HepG2 (cell line): ENCODE measurements at regions not wholly inside any gene's neighbourhood (a gene's known extent, or its start where the extent isn't known, plus 50 kb on each side); places are given as distances from the start of the nearest gene placed in this dataset.

Source experiments
- ATAC-seq: fragments of 200-7000 bp; cut with Tn5 transposase; 3 replicates; pipeline ENCODE4 v1.9.1; 2020; ENCODE audit warnings: mild to moderate bottlenecking, moderate library complexity
- BruUV-seq: library from RNA; stranded (reverse); fragments of 400-500 nt; replicated peaks from 2 replicates; lab custom pipeline; 2021; lab: Mats Ljungman, UMichigan
- CTCF ChIA-PET: fragments of 300-600 bp; formaldehyde crosslinking; extraction: SDS; loops from one replicate; lab custom pipeline; 2021; ENCODE audit warnings: low total read pairs, inconsistent platforms, low intra/inter-chr PET ratio; lab: Yijun Ruan, JAX
- POLR2A ChIA-PET: fragments of 350-600 bp; sonication (Branson Sonifier 250); formaldehyde crosslinking; loops from one replicate; lab custom pipeline; 2020; ENCODE audit warnings: antibody characterized with exemption, inconsistent platforms; lab: Yijun Ruan, JAX
- DNase-seq: peaks from one replicate; pipeline ENCODE4 v3.0.0-alpha.2; 2015; ENCODE audit warnings: low spot score
- FAIRE-seq: peaks from 3 replicates; lab custom pipeline; 2011; peaks lifted over from hg19 to GRCh38; lab: Jason Lieb, UNC
- H2AFZ ChIP-seq: one replicate; pipeline ENCODE4 v1.6.1; 2011; ENCODE audit warnings: low read length, inconsistent platforms
- H3K27ac ChIP-seq: fragments of 300-600 bp; 3 replicates; pipeline ENCODE4 v1.8.0; 2011; ENCODE audit warnings: mixed run types, mild to moderate bottlenecking, mixed read lengths, low read length, inconsistent platforms; ENCODE audit not compliant: insufficient read depth; ENCODE audit errors: extremely low read length
- H3K27me3 ChIP-seq, 2 experiments: fragments of 200-600 bp in 1 of 2; 2 replicates in 1 of 2; 3 replicates in 1 of 2; pipeline versions ENCODE4 v1.6.0 to v1.8.0; 2011; ENCODE audit warnings: low read length in 2 of 2, mild to moderate bottlenecking in 2 of 2, moderate library complexity in 2 of 2, inconsistent platforms in 1 of 2; ENCODE audit not compliant: insufficient read depth in 2 of 2, control insufficient read depth in 1 of 2
- H3K36me3 ChIP-seq, 2 experiments: fragments of 200-600 bp in 1 of 2; replicated peaks in 1 of 2; 2 replicates in 1 of 2; 3 replicates in 1 of 2; pipeline versions ENCODE4 v1.5.1 to v1.8.0; 2011; ENCODE audit warnings: low read length in 2 of 2, inconsistent platforms in 1 of 2; ENCODE audit not compliant: insufficient read depth in 2 of 2, control insufficient read depth in 1 of 2
- H3K4me1 ChIP-seq: 2 replicates; pipeline ENCODE4 v1.5.1; 2012; ENCODE audit warnings: low read length, inconsistent platforms; ENCODE audit not compliant: insufficient read depth
- H3K4me2 ChIP-seq: 2 replicates; pipeline ENCODE4 v1.6.0; 2011; ENCODE audit warnings: low read depth, low read length, inconsistent platforms
- H3K4me3 ChIP-seq, 3 experiments: fragments of 200-600 bp in 1 of 3; sonication (generic), shearing (Covaris generic) in 1 of 3; replicated peaks in 1 of 3; 2 replicates each; pipeline ENCODE4 v1.5.1; 2011 to 2016; ENCODE audit warnings: low read length in 3 of 3, inconsistent platforms in 2 of 3, low read depth in 2 of 3, mild to moderate bottlenecking in 2 of 3, control low read depth in 1 of 3, mixed read lengths in 1 of 3; ENCODE audit not compliant: insufficient read depth in 1 of 3
- H3K79me2 ChIP-seq: one replicate; pipeline ENCODE4 v1.6.1; 2011; ENCODE audit warnings: low read length, inconsistent platforms; ENCODE audit not compliant: insufficient read depth
- H3K9ac ChIP-seq: 2 replicates; pipeline ENCODE4 v1.6.0; 2011; ENCODE audit warnings: mild to moderate bottlenecking, low read depth, low read length, inconsistent platforms; ENCODE audit not compliant: insufficient read depth
- H3K9me3 ChIP-seq: 2 replicates; pipeline ENCODE4 v1.5.1; 2012; ENCODE audit warnings: mild to moderate bottlenecking, low read length
- H4K20me1 ChIP-seq: 2 replicates; pipeline ENCODE4 v1.6.0; 2011; ENCODE audit warnings: inconsistent platforms, mild to moderate bottlenecking, low read length, moderate library complexity; ENCODE audit not compliant: insufficient read depth
- BHLHE40 ChIP-seq: IDR thresholded peaks from 2 replicates; pipeline ENCODE4 v1.6.1; 2011; ENCODE audit warnings: low read length, improper control_type of control experiment
- FOXC1 ChIP-seq: sonication (generic); formaldehyde crosslinking; IDR thresholded peaks from 2 replicates; pipeline ENCODE4 v1.8.0; 2022; ENCODE audit warnings: mild to moderate bottlenecking, missing genetic modification reagents, borderline replicate concordance
- FOXK1 ChIP-seq: sonication (generic); formaldehyde crosslinking; IDR thresholded peaks from 2 replicates; pipeline ENCODE4 v1.4.0; 2020; ENCODE audit warnings: low read depth, missing genetic modification reagents, borderline replicate concordance
- GABPB1 ChIP-seq: IDR thresholded peaks from 2 replicates; pipeline ENCODE4 v1.6.1; 2016; ENCODE audit warnings: mild to moderate bottlenecking, missing genetic modification reagents, moderate library complexity, missing compliant biosample characterization
- HOXA9 ChIP-seq: sonication (generic); formaldehyde crosslinking; IDR thresholded peaks from 2 replicates; pipeline ENCODE4 v1.8.1; 2022; ENCODE audit warnings: missing genetic modification reagents, mild to moderate bottlenecking, moderate library complexity, borderline replicate concordance
- JUND ChIP-seq: sonication (generic); formaldehyde crosslinking; IDR thresholded peaks from 2 replicates; pipeline ENCODE4 v1.8.0; 2022; ENCODE audit warnings: mild to moderate bottlenecking, missing genetic modification reagents
- NCOA2 ChIP-seq: sonication (generic); formaldehyde crosslinking; IDR thresholded peaks from 2 replicates; pipeline ENCODE4 v1.8.0; 2022; ENCODE audit warnings: inconsistent platforms
- NFATC3 ChIP-seq: sonication (generic); formaldehyde crosslinking; IDR thresholded peaks from 2 replicates; pipeline ENCODE4 v1.5.1; 2020; ENCODE audit warnings: mild to moderate bottlenecking, missing genetic modification reagents
- RARA ChIP-seq: IDR thresholded peaks from 2 replicates; pipeline ENCODE4 v1.6.1; 2016; ENCODE audit warnings: missing genetic modification reagents, missing compliant biosample characterization
- SIN3A ChIP-seq: IDR thresholded peaks from 2 replicates; pipeline ENCODE4 v1.6.1; 2011; ENCODE audit warnings: low read depth, mild to moderate bottlenecking, control low read depth, low read length, borderline replicate concordance
- SOX13 ChIP-seq, 3 experiments: fragments of 450-650 bp in 1 of 3; sonication (generic) in 1 of 3; formaldehyde crosslinking in 1 of 3; IDR thresholded peaks in 2 of 3; conservative IDR thresholded peaks in 1 of 3; 2 replicates each; pipeline versions ENCODE4 v1.5.0 to v1.6.1; 2016 to 2020; ENCODE audit warnings: antibody characterized with exemption in 1 of 3, mild to moderate bottlenecking in 1 of 3, missing compliant biosample characterization in 1 of 3, missing genetic modification reagents in 1 of 3, moderate library complexity in 1 of 3
- SRSF9 ChIP-seq: fragments of 200-400 bp; formaldehyde crosslinking; IDR thresholded peaks from 2 replicates; pipeline ENCODE4 v1.6.1; 2018; ENCODE audit warnings: borderline replicate concordance, mild to moderate bottlenecking, low read depth, low read length; ENCODE audit not compliant: insufficient read depth, poor library complexity, severe bottlenecking
- ZNF256 ChIP-seq: sonication (generic); formaldehyde crosslinking; conservative IDR thresholded peaks from 2 replicates; pipeline ENCODE4 v1.4.0; 2020; ENCODE audit warnings: missing genetic modification reagents
- ZNF3 ChIP-seq: IDR thresholded peaks from 2 replicates; pipeline ENCODE4 v1.7.0; 2017; ENCODE audit warnings: inconsistent platforms
- ZNF550 ChIP-seq: sonication (generic); formaldehyde crosslinking; IDR thresholded peaks from 2 replicates; pipeline ENCODE4 v1.4.0; 2020; ENCODE audit warnings: mild to moderate bottlenecking, missing genetic modification reagents, borderline replicate concordance
- WGBS: methylation state at CpG from one replicate; pipeline ENCODE4 v1.1.6; 2017; ENCODE audit warnings: low lambda C conversion rate; 5-methylcytosine and 5-hydroxymethylcytosine counted together
- in situ Hi-C: cut with HindIII; loops from 2 replicates; pipeline ENCODE4 v1.10.0; 2017; ENCODE audit warnings: low pct_unique_long_range_greater_than_20kb; ENCODE audit not compliant: extremely low pct_ligation_motif_present
- intact Hi-C: fragments of 100-400 bp; cut with micrococcal nuclease; formaldehyde crosslinking; loops from one replicate; pipeline ENCODE4 v1.10.0; 2022; ENCODE audit not compliant: unreplicated experiment
- TF ChIP-seq, protein P1 (sequence below): IDR thresholded peaks from 2 replicates; pipeline ENCODE4 v1.6.1; 2016; ENCODE audit warnings: mild to moderate bottlenecking
- TF ChIP-seq, protein P2 (sequence below): sonication (generic); formaldehyde crosslinking; IDR thresholded peaks from 2 replicates; pipeline ENCODE4 v1.8.0; 2022; ENCODE audit warnings: low read depth, missing genetic modification reagents

DNA sequence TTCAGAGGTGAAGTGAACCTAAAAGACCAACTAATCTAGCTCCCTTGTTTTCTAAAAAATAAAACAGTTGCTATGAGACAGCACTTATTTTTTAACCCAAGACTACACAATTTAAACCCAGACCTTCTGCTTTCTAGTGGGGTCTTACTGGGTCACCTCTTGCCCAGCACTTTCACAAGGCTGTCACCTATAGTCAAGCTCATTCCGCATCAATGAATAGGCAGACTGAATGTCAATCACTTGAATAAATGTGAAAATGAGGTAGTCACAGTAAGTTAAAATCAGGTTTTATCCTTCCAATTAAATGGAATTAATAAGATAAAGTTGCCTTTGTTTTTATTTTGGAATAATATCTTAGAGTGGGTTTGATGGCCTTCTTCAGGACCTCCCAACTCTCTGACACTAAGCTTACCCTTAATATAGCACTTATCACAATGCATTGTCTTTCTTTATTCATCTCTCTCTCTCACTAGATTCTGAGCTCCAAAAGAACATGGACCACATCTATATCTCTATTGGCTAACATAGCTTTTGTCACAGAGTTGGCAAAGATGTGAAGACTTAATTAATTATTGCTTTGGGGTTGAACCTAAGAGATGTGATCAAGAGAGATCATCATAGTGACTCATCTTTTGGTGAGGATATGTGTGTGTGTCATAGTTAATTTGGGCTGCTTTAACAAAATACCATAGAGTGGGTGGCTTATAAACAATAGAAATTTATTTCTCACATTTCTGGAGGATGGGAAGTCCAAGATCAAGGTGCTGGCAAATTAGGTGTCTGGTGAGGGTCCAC, 248.7 kb upstream of the DAB1 start:
- CTCF ChIA-PET: no interaction called here
- TF ChIP-seq HOXA9 (no peak), ZNF550 (CRISPR knock-in tag) (no peak)
- TF ChIP-seq, all 625 proteins: peak for 0
- Histone ChIP-seq H3K27ac (no peak overlapping the region), H3K9me3 (no peaks in the 10 kb centered on the region), H3K36me3 (no peaks in the 10 kb centered on the region), H3K4me2 (no peak overlapping the region), H4K20me1 (no peaks in the 10 kb centered on the region), H2AFZ (no peak overlapping the region), H3K79me2 (no peaks in the 10 kb centered on the region), H3K27me3 (no peaks in the 10 kb centered on the region), H3K9ac (no peak overlapping the region), H3K4me3 (no peak overlapping the region), H3K4me1 (no peaks in the 10 kb centered on the region)
- in situ Hi-C loops: no loop called here
- DNase-seq: no peak
- ATAC-seq: no peak
- POLR2A ChIA-PET: no interaction called here
- 33% methylated on average over 1 of the region's 1 CpG for WGBS
- FAIRE-seq: no peak
- BruUV-seq: no TSS peak
- intact Hi-C loops: no loop called here

DNA sequence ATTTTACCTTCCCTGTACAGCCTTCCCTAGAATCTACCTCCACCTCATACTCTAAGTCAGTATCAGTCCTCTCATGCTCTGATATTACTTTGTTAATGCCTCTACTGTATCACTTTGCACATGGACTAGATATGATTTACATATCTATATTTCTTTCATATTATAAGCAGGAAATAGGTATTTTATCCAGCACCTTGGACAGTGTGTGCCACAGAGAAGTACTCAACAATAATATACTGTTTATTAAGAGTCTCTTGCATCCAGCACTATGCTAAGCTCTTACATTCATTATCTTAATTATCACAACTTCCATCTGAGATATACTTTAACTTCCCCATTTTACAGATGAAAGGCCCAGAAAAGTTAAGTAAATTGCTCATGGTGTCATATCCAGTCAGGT, 247.9 kb upstream of the DAB1 start:
- no peak overlapping the region for H3K27ac ChIP-seq
- H3K36me3 ChIP-seq: no peaks in the 10 kb centered on the region
- H3K9me3 ChIP-seq: no peaks in the 10 kb centered on the region
- no peaks in the 10 kb centered on the region for H3K79me2 ChIP-seq
- in situ Hi-C loops (no loop called here), intact Hi-C loops (no loop called here)
- no peak overlapping the region for H3K4me2 ChIP-seq
- no peaks in the 10 kb centered on the region for H3K27me3 ChIP-seq
- ATAC-seq (no peak), DNase-seq (no peak), FAIRE-seq (no peak)
- H4K20me1 ChIP-seq: no peaks in the 10 kb centered on the region
- H3K9ac ChIP-seq: no peak overlapping the region
- H3K4me3 ChIP-seq: no peak overlapping the region
- POLR2A ChIA-PET: no interaction called here
- BruUV-seq: no TSS peak
- CTCF ChIA-PET: no interaction called here
- no peaks in the 10 kb centered on the region for H3K4me1 ChIP-seq
- H2AFZ ChIP-seq: no peak overlapping the region
- TF ChIP-seq FOXC1 (CRISPR knock-in tag) (no peak), NFATC3 (CRISPR knock-in tag) (no peak), SOX13 (IDR thresholded peaks at IDR 0.05) (no peak), SOX13 (CRISPR knock-in tag; conservative IDR thresholded peaks at IDR 0.05 in 1 of 2, IDR thresholded peaks at IDR 0.05 in 1 of 2) (no peak), NCOA2 (CRISPR knock-in tag) (no peak), ZNF3 (CRISPR knock-in tag) (no peak), RARA (no peak), SRSF9 (no peak), BHLHE40 (no peak), GABPB1 (no peak), JUND (no peak), FOXK1 (CRISPR knock-in tag) (no peak), SIN3A (no peak), ZNF256 (CRISPR knock-in tag) (no peak)
- TF ChIP-seq, protein P1, sequence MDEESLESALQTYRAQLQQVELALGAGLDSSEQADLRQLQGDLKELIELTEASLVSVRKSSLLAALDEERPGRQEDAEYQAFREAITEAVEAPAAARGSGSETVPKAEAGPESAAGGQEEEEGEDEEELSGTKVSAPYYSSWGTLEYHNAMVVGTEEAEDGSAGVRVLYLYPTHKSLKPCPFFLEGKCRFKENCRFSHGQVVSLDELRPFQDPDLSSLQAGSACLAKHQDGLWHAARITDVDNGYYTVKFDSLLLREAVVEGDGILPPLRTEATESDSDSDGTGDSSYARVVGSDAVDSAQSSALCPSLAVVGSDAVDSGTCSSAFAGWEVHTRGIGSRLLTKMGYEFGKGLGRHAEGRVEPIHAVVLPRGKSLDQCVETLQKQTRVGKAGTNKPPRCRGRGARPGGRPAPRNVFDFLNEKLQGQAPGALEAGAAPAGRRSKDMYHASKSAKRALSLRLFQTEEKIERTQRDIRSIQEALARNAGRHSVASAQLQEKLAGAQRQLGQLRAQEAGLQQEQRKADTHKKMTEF (CRISPR knock-in tag): no peak
- TF ChIP-seq, protein P2, sequence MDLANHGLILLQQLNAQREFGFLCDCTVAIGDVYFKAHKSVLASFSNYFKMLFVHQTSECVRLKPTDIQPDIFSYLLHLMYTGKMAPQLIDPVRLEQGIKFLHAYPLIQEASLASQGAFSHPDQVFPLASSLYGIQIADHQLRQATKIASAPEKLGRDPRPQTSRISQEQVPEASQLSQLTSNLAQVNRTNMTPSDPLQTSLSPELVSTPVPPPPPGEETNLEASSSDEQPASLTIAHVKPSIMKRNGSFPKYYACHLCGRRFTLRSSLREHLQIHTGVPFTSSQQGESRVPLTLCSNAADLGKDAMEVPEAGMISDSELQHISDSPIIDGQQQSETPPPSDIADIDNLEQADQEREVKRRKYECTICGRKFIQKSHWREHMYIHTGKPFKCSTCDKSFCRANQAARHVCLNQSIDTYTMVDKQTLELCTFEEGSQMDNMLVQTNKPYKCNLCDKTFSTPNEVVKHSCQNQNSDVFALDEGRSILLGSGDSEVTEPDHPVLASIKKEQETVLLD (CRISPR knock-in tag): no peak
